Fibroblast of upper back skin (primary cell): ENCODE measurements at regions not wholly inside any gene's neighbourhood (a gene's known extent, or its start where the extent isn't known, plus 50 kb on each side); places are given as distances from the start of the nearest gene placed in this dataset.
A peak's percentile ranks its signal among the peaks of the same experiment; 100 is the strongest.
"Not testable (repeated sequence)": the region's sequence is repeated elsewhere in the genome, so short reads cannot be mapped to it uniquely, and the experiment has no call there.

Experiments used
- DNase-seq: peaks from one replicate; pipeline ENCODE4 v3.0.0-alpha.2; 2013

DNA sequence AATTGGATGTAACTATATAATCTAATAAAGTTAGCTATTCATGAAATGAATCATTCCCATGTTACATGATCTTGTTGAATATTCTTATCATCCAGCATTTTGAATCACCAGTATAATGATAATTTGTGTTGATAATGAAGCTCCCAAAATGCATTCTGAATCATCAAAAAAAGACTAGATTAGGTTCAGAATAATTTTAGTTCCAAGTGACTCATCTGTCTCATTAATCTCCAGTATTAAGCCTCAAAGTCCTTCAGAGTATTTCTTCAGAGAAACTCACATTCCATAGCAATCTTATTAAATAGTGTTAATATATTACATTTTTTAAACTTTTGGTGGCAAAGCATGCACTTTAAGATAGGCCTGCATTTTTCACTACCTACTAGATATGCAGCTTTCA, 207.5 kb downstream of the SLITRK5 start:
- no peak for DNase-seq

DNA sequence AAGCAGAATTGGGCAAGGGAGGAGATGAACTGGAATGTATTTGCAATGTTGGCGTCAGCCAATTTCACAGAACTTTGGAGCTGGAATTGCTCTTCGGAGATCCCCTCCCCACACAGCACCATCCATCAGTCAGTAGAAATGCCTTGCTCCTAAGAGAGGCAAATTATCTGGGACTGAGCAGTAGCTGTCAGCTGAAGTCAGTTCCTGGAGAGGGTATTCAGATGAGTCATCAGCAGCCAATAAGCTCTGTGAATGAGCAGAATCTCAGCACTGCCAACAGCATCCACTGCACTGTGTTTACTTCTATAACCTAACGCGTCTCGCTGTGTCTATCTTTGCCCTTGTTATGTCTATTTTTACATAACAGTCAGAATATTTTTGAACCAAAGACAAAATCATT, 213.7 kb downstream of the SLITRK5 start:
- DNase-seq = peak; percentile 13

GRCh38 chr13:87887459-87888123, 216.4 kb downstream of the SLITRK5 start:
- DNase-seq = no peak

DNA sequence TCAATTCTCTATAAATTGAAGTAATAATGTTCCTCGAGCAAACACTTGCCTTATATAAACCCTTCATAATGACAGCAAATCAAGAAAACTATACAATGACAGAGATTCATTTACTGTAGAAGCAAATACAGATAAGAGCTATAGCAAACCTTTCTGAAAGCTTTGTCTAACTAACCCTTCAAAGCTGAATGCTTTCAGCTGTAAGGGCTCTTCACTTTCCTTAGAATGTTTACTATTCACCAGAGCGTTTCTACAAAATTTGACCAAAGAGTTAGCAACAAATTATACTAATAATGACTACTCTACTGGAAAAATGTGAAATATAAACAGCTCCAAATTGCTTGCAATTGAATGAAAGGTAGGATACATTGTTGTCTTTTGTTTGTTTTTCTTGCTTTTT, 218.1 kb downstream of the SLITRK5 start:
- no peak for DNase-seq

DNA sequence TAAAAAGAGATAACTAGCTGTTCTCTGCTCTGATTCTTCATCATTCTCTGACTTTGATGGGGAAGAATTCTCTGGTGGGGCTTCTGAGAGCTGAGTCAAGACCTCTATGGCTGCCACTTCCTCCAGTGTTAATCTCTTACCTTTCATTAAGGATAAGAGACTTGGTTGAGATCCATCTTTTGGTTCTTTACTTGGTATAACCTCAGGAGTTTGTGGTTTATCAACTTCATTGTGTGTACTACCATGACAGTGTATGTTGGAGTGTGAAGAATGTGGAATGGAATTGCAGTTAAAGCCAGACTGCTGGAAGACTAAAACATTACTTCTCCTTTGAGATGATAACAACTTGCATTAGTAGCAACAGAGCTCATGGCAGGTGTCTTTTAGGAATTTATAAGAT, 222.0 kb downstream of the SLITRK5 start:
- DNase-seq = peak; percentile 15

DNA sequence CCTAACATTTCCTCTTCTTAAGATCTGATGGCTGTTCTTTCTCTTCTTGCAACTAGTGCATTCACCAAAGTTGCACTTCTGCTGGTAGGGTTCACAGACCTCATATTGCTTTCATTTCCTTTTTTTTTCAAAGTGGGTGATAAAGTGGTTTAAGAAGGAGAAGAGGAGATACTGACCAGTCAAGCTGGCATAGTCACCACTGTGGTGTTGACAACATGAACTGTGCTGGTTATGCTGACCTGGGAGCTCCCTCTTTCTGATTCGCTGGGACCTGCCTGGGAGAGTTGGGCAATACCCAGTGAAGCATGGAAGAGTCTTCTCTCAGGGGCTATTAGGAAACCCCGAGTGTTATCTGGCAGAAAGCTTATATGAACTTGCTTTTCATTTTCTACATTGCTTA, 222.9 kb downstream of the SLITRK5 start:
- no peak for DNase-seq

- DNase-seq = no peak
These were observed 232.4 kb downstream of the SLITRK5 start for GRCh38 chr13:87903553-87903952.

DNA sequence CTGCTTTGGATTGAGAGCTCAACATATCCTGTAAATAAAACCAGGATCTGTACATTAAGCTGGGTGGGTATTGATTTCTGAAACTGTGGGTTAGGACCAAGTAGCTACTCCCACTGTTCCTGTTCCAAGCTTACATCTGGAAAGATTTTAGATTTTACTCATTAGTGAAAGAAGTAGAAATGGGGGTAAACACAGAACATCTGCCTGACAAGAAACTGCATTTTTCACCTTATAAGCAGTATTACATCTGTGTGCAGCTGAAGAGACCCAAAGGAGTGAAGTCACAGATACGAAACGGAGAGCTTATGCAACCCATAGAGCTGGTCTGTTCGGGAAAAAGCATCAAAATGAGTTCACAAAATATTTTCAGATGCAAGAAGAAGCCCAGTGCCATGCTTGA, 235.2 kb downstream of the SLITRK5 start:
- DNase-seq = no peak

DNA sequence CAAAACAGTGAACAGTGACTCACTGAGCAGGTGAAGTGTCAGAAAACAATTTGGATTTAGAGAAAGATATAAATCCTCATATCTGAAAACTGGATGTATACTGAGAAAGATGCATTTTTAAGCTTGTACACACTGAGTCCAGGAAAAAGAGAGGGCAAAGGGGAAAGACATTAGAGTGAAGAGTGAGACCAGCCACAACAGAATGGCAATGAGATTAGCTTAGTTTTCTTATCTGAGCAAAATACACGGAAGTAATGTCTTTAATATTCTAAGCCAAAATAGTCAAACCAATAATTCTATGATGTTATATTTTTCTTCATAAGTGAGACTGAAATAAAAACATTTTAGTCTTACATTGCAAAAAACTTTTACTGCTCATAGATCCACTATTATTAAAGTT, 236.0 kb downstream of the SLITRK5 start:
- no peak for DNase-seq

DNA sequence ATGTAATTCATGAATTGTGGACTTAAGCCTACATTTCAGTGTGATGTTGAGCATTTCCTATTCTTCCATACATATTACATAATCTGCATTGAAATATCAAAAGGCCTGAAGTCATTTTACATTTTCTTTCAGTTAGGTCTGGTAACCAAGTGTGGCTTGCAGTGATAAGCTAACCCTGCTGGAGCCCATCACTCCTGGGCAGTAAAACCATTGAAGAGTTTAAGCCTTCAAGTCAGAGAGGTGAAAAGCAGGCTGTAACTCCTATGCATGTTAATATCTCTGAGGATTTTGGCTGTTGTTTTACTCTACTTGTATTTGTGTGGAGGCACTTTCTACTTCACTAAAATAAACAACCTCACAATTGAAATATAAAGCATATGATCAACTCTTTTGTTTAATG, 248.8 kb downstream of the SLITRK5 start:
- DNase-seq = no peak

DNA sequence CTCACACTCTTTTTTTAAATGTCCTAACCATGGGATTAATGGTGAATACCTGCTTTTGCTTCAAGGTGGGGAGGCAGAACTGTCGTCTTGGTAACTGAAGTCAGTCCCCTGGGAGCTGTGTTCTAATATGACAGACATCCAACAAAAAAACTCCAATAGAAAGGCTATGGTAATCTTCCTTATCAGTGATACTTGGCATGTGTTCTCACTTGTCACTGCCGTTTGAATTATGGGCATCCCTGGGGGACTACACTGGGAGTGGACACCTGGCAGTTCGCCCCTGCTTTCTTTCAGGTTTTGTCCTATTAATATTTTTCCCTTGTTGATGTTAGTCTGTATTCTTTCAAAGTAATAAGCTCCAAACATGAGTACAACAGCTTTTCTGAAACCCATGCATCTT, 252.6 kb downstream of the SLITRK5 start:
- DNase-seq = no peak

DNA sequence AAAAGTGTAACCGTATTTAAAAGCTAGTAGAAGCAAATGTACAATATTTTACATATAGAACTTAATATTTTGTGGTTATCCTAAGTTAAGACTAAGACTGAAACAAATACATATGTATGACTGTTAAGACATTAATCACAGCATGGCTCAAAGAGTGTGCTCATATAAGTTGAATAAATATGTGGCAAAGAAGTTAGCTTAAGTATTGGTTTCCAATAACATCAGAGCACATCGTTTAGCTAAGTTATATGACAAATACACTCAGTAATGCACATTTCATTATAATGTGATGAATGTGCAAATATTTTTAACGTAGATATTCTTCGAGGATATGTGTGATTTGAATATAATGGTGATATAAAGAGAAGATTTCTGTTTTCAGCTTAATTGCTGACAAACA, 253.8 kb downstream of the SLITRK5 start:
- DNase-seq = peak; percentile 17

- no peak for DNase-seq
These were observed 269.6 kb downstream of the SLITRK5 start for GRCh38 chr13:87940776-87941175.

DNA sequence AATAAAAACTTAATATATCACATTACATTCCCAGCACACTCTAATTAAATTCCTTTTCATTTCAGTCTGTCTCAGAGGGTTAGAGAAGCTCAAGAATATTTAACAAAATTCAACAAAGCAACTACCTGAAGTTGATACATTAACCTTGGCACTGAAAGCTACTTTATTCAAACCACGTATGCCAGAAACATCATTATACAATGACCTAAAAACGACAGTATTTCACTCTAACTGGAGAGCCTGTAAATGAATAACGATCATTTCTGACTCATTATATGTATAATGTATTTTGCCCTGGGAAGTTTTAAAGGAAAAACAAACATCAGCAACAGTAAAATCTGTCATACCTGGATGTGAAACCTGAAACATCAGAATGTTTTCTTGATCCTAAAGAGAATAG, 270.1 kb downstream of the SLITRK5 start:
- DNase-seq = no peak

GRCh38 chr13:87942205-87942604, 271.0 kb downstream of the SLITRK5 start:
- no peak for DNase-seq

DNA sequence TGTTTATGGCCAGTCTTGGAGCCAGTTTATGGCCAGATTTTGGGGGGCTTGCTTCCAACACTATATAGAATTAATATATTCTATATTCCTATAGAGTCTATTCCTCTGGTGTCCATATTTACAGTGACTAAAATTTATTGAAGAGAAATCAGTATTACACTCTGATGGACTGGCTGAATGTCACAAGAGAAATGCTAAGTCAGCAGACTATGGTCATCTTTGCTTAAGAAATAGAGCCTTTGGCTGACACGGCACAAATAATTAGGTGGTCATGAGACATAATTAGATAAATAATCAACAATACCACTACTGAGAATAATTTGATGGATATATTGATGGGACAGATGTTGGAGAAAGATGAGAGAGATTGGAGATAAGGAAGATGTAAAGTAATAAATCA, 272.9 kb downstream of the SLITRK5 start:
- no peak for DNase-seq

DNA sequence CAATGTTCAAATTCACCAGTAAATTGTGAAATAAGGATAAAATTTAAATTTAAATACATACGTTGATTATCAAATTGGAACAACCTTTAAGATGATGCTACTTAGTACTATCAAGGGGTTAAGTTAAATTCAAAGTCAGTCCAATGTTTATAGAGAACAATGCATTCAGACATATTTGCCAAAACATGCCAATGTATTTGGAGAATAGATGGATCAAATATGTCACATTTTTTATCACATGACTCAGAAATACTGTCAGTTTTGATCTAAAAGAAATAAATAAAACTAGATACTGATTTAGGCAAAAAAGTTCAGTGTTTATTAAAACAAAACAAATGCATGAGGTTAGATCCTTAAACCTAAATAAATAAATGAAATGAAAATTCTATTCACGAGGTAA, 281.2 kb downstream of the SLITRK5 start:
- DNase-seq = no peak

DNA sequence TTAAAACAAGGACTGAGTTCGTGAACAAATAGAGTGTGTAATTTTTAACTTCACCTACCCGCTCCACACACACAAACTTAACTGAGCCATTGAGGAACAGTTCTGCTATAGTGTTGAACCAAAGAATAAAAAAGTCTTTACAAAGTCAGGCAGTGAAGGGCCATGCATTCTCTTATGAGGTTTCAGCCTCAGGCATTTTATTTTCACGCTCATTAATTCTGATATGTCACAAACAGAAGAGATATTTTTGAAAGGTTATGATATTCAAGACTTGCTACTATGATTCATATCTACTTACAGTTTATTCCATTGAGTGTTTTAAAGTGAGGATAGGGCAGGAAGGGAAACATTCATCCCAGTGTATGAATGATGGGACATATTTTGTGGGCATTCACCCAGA, 282.2 kb downstream of the SLITRK5 start:
- no peak for DNase-seq

- peak; percentile 35 for DNase-seq
These were observed 282.9 kb downstream of the SLITRK5 start for GRCh38 chr13:87954091-87954490.

GRCh38 chr13:87961546-87961945, 290.4 kb downstream of the SLITRK5 start:
- DNase-seq = no peak

GRCh38 chr13:87972568-87972967, 301.4 kb downstream of the SLITRK5 start:
- no peak for DNase-seq

GRCh38 chr13:87975035-87975434, 303.9 kb downstream of the SLITRK5 start:
- DNase-seq = no peak

DNA sequence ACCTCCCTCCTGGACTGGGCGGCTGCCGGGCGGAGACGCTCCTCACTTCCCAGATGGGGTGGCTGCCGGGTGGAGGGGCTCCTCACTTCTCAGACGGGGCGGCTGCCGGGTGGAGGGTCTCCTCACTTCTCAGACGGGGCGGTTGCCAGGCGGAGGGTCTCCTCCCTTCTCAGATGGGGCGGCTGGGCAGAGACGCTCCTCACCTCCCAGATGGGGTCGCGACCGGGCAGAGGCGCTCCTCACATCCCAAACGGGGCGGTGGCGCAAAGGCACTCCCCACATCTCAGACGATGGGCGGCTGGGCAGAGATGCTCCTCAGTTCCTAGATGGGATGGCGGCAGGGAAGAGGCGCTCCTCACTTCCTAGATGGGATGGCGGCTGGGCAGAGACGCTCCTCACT, 305.5 kb downstream of the SLITRK5 start:
- DNase-seq = not testable (repeated sequence)

GRCh38 chr13:87981416-87981815, 310.2 kb downstream of the SLITRK5 start:
- no peak for DNase-seq

GRCh38 chr13:87982400-87982799, 311.2 kb downstream of the SLITRK5 start:
- no peak for DNase-seq
